HepG2 (cell line): ENCODE measurements at regions not wholly inside any gene's neighbourhood (a gene's known extent, or its start where the extent isn't known, plus 50 kb on each side); places are given as distances from the start of the nearest gene placed in this dataset.
A peak's percentile ranks its signal among the peaks of the same experiment; 100 is the strongest.

ENCODE experiments used
- ATAC-seq: fragments of 200-7000 bp; cut with Tn5 transposase; 3 replicates; pipeline ENCODE4 v1.9.1; 2020; ENCODE audit warnings: mild to moderate bottlenecking, moderate library complexity
- BruUV-seq: library from RNA; stranded (reverse); fragments of 400-500 nt; replicated peaks from 2 replicates; lab custom pipeline; 2021; lab: Mats Ljungman, UMichigan
- CTCF ChIA-PET: fragments of 300-600 bp; formaldehyde crosslinking; extraction: SDS; loops from one replicate; lab custom pipeline; 2021; ENCODE audit warnings: low total read pairs, inconsistent platforms, low intra/inter-chr PET ratio; lab: Yijun Ruan, JAX
- POLR2A ChIA-PET: fragments of 350-600 bp; sonication (Branson Sonifier 250); formaldehyde crosslinking; loops from one replicate; lab custom pipeline; 2020; ENCODE audit warnings: antibody characterized with exemption, inconsistent platforms; lab: Yijun Ruan, JAX
- DNase-seq: peaks from one replicate; pipeline ENCODE4 v3.0.0-alpha.2; 2015; ENCODE audit warnings: low spot score
- FAIRE-seq: peaks from 3 replicates; lab custom pipeline; 2011; peaks lifted over from hg19 to GRCh38; lab: Jason Lieb, UNC
- H2AFZ ChIP-seq: one replicate; pipeline ENCODE4 v1.6.1; 2011; ENCODE audit warnings: low read length, inconsistent platforms
- H3K27ac ChIP-seq: fragments of 300-600 bp; 3 replicates; pipeline ENCODE4 v1.8.0; 2011; ENCODE audit warnings: mixed run types, mild to moderate bottlenecking, mixed read lengths, low read length, inconsistent platforms; ENCODE audit not compliant: insufficient read depth; ENCODE audit errors: extremely low read length
- H3K27me3 ChIP-seq, 2 experiments: fragments of 200-600 bp in 1 of 2; 2 replicates in 1 of 2; 3 replicates in 1 of 2; pipeline versions ENCODE4 v1.6.0 to v1.8.0; 2011; ENCODE audit warnings: low read length in 2 of 2, mild to moderate bottlenecking in 2 of 2, moderate library complexity in 2 of 2, inconsistent platforms in 1 of 2; ENCODE audit not compliant: insufficient read depth in 2 of 2, control insufficient read depth in 1 of 2
- H3K36me3 ChIP-seq, 2 experiments: fragments of 200-600 bp in 1 of 2; replicated peaks in 1 of 2; 2 replicates in 1 of 2; 3 replicates in 1 of 2; pipeline versions ENCODE4 v1.5.1 to v1.8.0; 2011; ENCODE audit warnings: low read length in 2 of 2, inconsistent platforms in 1 of 2; ENCODE audit not compliant: insufficient read depth in 2 of 2, control insufficient read depth in 1 of 2
- H3K4me1 ChIP-seq: 2 replicates; pipeline ENCODE4 v1.5.1; 2012; ENCODE audit warnings: low read length, inconsistent platforms; ENCODE audit not compliant: insufficient read depth
- H3K4me2 ChIP-seq: 2 replicates; pipeline ENCODE4 v1.6.0; 2011; ENCODE audit warnings: low read depth, low read length, inconsistent platforms
- H3K4me3 ChIP-seq, 3 experiments: fragments of 200-600 bp in 1 of 3; sonication (generic), shearing (Covaris generic) in 1 of 3; replicated peaks in 1 of 3; 2 replicates each; pipeline ENCODE4 v1.5.1; 2011 to 2016; ENCODE audit warnings: low read length in 3 of 3, inconsistent platforms in 2 of 3, low read depth in 2 of 3, mild to moderate bottlenecking in 2 of 3, control low read depth in 1 of 3, mixed read lengths in 1 of 3; ENCODE audit not compliant: insufficient read depth in 1 of 3
- H3K79me2 ChIP-seq: one replicate; pipeline ENCODE4 v1.6.1; 2011; ENCODE audit warnings: low read length, inconsistent platforms; ENCODE audit not compliant: insufficient read depth
- H3K9ac ChIP-seq: 2 replicates; pipeline ENCODE4 v1.6.0; 2011; ENCODE audit warnings: mild to moderate bottlenecking, low read depth, low read length, inconsistent platforms; ENCODE audit not compliant: insufficient read depth
- H3K9me3 ChIP-seq: 2 replicates; pipeline ENCODE4 v1.5.1; 2012; ENCODE audit warnings: mild to moderate bottlenecking, low read length
- H4K20me1 ChIP-seq: 2 replicates; pipeline ENCODE4 v1.6.0; 2011; ENCODE audit warnings: inconsistent platforms, mild to moderate bottlenecking, low read length, moderate library complexity; ENCODE audit not compliant: insufficient read depth
- CBX1 ChIP-seq: IDR thresholded peaks from one replicate; pipeline ENCODE4 v1.6.1; 2016; ENCODE audit warnings: antibody characterized with exemption, low read depth
- MAFF ChIP-seq: IDR thresholded peaks from 2 replicates; pipeline ENCODE4 v1.6.1; 2011; ENCODE audit warnings: low read depth, low read length, improper control_type of control experiment
- NBN ChIP-seq: fragments of 450-650 bp; conservative IDR thresholded peaks from 2 replicates; pipeline ENCODE4 v1.6.1; 2017
- PHF5A ChIP-seq: IDR thresholded peaks from one replicate; pipeline ENCODE4 v1.6.1; 2018; ENCODE audit warnings: low read depth, missing genetic modification reagents; ENCODE audit not compliant: unreplicated experiment
- STAG1 ChIP-seq: sonication (generic); formaldehyde crosslinking; IDR thresholded peaks from 2 replicates; pipeline ENCODE4 v1.4.0; 2020; ENCODE audit warnings: missing genetic modification reagents
- ZFP1 ChIP-seq: IDR thresholded peaks from 2 replicates; pipeline ENCODE4 v1.6.1; 2016
- ZMAT3 ChIP-seq: sonication (generic); formaldehyde crosslinking; conservative IDR thresholded peaks from 2 replicates; pipeline ENCODE4 v1.7.0; 2021; ENCODE audit warnings: missing genetic modification reagents
- ZNF124 ChIP-seq: sonication (generic); formaldehyde crosslinking; IDR thresholded peaks from 2 replicates; pipeline ENCODE4 v1.4.0; 2020; ENCODE audit warnings: missing genetic modification reagents
- ZNF607 ChIP-seq: sonication (generic); formaldehyde crosslinking; IDR thresholded peaks from 2 replicates; pipeline ENCODE4 v1.5.1; 2020; ENCODE audit warnings: missing genetic modification reagents, mild to moderate bottlenecking, borderline replicate concordance
- ZNF709 ChIP-seq: sonication (generic); formaldehyde crosslinking; IDR thresholded peaks from 2 replicates; pipeline ENCODE4 v1.5.0; 2020; ENCODE audit warnings: mild to moderate bottlenecking, missing genetic modification reagents
- ZNF713 ChIP-seq: sonication (generic); formaldehyde crosslinking; IDR thresholded peaks from 2 replicates; pipeline ENCODE4 v1.4.0; 2020; ENCODE audit warnings: mild to moderate bottlenecking, missing genetic modification reagents
- ZNF740 ChIP-seq: sonication (generic); formaldehyde crosslinking; IDR thresholded peaks from 2 replicates; pipeline ENCODE4 v1.4.0; 2020; ENCODE audit warnings: missing genetic modification reagents
- whole genome bisulfite sequencing: methylation state at CpG from one replicate; pipeline ENCODE4 v1.1.6; 2017; ENCODE audit warnings: low lambda C conversion rate; 5-methylcytosine and 5-hydroxymethylcytosine counted together
- in situ Hi-C: cut with HindIII; loops from 2 replicates; pipeline ENCODE4 v1.10.0; 2017; ENCODE audit warnings: low pct_unique_long_range_greater_than_20kb; ENCODE audit not compliant: extremely low pct_ligation_motif_present
- intact Hi-C: fragments of 100-400 bp; cut with micrococcal nuclease; formaldehyde crosslinking; loops from one replicate; pipeline ENCODE4 v1.10.0; 2022; ENCODE audit not compliant: unreplicated experiment
- TF ChIP-seq, protein P1 (sequence below): sonication (generic); formaldehyde crosslinking; IDR thresholded peaks from 2 replicates; pipeline ENCODE4 v1.5.0; 2020; ENCODE audit warnings: mild to moderate bottlenecking, missing genetic modification reagents, borderline replicate concordance

- Histone ChIP-seq H3K79me2 (no peaks in the 10 kb centered on the region), H2AFZ (no peak overlapping the region), H4K20me1 (no peaks in the 10 kb centered on the region), H3K4me1 (peaks cover 6% of the 10 kb centered on the region; the same call in 1 of the 2 replicates), H3K4me2 (no peak overlapping the region), H3K27me3 (no peaks in the 10 kb centered on the region)
- no TSS peak for BruUV-seq
- DNase-seq (no peak), FAIRE-seq (no peak)
- CTCF ChIA-PET = no interaction called here
- TF ChIP-seq ZNF124 (CRISPR knock-in tag) (no peak), STAG1 (CRISPR knock-in tag) (peak; percentile 69)
- TF ChIP-seq, all 625 proteins: peak for 1
- 89% methylated on average over 1 of the region's 1 CpG for WGBS
- no peak for ATAC-seq
- H3K4me3 ChIP-seq = no peak overlapping the region
- no peaks in the 10 kb centered on the region for H3K9me3 ChIP-seq
- in situ Hi-C loops (no loop called here), intact Hi-C loops (loop anchor here (1.0 to 5.0 kb wide), 3 partner anchors 270 to 985 kb away; partner anchors contain the start of gene SPRY1)
- H3K27ac ChIP-seq = no peak overlapping the region
- H3K36me3 ChIP-seq = no peaks in the 10 kb centered on the region
- POLR2A ChIA-PET = no interaction called here
- H3K9ac ChIP-seq = no peak overlapping the region
These were observed 204.8 kb upstream of the NUDT6 start for GRCh38 chr4:123127218-123127617.

- CTCF ChIA-PET = no interaction called here
- no peak overlapping the region for H3K9ac ChIP-seq
- no TSS peak for BruUV-seq
- H3K9me3 ChIP-seq = no peaks in the 10 kb centered on the region
- WGBS = 92% methylated on average over 2 of the region's 2 CpGs
- intact Hi-C loops (loop anchor here (1.0 to 5.0 kb wide), 3 partner anchors 269 to 984 kb away; partner anchors contain the start of gene SPRY1), in situ Hi-C loops (no loop called here)
- no peak overlapping the region for H3K4me3 ChIP-seq
- no peak for FAIRE-seq
- H3K4me2 ChIP-seq = no peak overlapping the region
- POLR2A ChIA-PET = no interaction called here
- H2AFZ ChIP-seq = no peak overlapping the region
- H3K27me3 ChIP-seq = no peaks in the 10 kb centered on the region
- no peak for ATAC-seq
- H4K20me1 ChIP-seq = no peaks in the 10 kb centered on the region
- peaks cover 6% of the 10 kb centered on the region; the same call in 1 of the 2 replicates for H3K4me1 ChIP-seq
- H3K27ac ChIP-seq = no peak overlapping the region
- H3K36me3 ChIP-seq = no peaks in the 10 kb centered on the region
- no peaks in the 10 kb centered on the region for H3K79me2 ChIP-seq
- DNase-seq = no peak
- no peak for TF ChIP-seq ZMAT3 (CRISPR knock-in tag)
- no peak for TF ChIP-seq ZFP1 (CRISPR knock-in tag)
- no peak for TF ChIP-seq PHF5A (CRISPR knock-in tag)
- no peak for TF ChIP-seq ZNF713 (CRISPR knock-in tag)
- no peak for TF ChIP-seq ZNF740 (CRISPR knock-in tag)
- TF ChIP-seq ZNF709 = no peak
- no peak for TF ChIP-seq ZNF607 (CRISPR knock-in tag)
- TF ChIP-seq NBN = no peak
- no peak for TF ChIP-seq MAFF
- no peak for TF ChIP-seq CBX1
- TF ChIP-seq, protein P1, sequence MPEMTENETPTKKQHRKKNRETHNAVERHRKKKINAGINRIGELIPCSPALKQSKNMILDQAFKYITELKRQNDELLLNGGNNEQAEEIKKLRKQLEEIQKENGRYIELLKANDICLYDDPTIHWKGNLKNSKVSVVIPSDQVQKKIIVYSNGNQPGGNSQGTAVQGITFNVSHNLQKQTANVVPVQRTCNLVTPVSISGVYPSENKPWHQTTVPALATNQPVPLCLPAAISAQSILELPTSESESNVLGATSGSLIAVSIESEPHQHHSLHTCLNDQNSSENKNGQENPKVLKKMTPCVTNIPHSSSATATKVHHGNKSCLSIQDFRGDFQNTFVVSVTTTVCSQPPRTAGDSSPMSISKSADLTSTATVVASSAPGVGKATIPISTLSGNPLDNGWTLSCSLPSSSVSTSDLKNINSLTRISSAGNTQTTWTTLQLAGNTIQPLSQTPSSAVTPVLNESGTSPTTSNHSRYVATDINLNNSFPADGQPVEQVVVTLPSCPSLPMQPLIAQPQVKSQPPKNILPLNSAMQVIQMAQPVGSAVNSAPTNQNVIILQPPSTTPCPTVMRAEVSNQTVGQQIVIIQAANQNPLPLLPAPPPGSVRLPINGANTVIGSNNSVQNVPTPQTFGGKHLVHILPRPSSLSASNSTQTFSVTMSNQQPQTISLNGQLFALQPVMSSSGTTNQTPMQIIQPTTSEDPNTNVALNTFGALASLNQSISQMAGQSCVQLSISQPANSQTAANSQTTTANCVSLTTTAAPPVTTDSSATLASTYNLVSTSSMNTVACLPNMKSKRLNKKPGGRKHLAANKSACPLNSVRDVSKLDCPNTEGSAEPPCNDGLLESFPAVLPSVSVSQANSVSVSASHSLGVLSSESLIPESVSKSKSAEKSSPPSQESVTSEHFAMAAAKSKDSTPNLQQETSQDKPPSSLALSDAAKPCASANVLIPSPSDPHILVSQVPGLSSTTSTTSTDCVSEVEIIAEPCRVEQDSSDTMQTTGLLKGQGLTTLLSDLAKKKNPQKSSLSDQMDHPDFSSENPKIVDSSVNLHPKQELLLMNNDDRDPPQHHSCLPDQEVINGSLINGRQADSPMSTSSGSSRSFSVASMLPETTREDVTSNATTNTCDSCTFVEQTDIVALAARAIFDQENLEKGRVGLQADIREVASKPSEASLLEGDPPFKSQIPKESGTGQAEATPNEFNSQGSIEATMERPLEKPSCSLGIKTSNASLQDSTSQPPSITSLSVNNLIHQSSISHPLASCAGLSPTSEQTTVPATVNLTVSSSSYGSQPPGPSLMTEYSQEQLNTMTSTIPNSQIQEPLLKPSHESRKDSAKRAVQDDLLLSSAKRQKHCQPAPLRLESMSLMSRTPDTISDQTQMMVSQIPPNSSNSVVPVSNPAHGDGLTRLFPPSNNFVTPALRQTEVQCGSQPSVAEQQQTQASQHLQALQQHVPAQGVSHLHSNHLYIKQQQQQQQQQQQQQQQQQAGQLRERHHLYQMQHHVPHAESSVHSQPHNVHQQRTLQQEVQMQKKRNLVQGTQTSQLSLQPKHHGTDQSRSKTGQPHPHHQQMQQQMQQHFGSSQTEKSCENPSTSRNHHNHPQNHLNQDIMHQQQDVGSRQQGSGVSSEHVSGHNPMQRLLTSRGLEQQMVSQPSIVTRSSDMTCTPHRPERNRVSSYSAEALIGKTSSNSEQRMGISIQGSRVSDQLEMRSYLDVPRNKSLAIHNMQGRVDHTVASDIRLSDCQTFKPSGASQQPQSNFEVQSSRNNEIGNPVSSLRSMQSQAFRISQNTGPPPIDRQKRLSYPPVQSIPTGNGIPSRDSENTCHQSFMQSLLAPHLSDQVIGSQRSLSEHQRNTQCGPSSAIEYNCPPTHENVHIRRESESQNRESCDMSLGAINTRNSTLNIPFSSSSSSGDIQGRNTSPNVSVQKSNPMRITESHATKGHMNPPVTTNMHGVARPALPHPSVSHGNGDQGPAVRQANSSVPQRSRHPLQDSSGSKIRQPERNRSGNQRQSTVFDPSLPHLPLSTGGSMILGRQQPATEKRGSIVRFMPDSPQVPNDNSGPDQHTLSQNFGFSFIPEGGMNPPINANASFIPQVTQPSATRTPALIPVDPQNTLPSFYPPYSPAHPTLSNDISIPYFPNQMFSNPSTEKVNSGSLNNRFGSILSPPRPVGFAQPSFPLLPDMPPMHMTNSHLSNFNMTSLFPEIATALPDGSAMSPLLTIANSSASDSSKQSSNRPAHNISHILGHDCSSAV (CRISPR knock-in tag) = no peak
These were observed 205.5 kb upstream of the NUDT6 start for GRCh38 chr4:123127875-123128274.
